ENCODE measurements at regions not wholly inside any gene's neighbourhood (a gene's known extent, or its start where the extent isn't known, plus 50 kb on each side); places are given as distances from the start of the nearest gene placed in this dataset.

- Histone ChIP-seq H3K4me1 (ENCODE audit: control insufficient read depth, insufficient read depth, low read length) (no peaks in the 10 kb centered on the region), H3K27me3 (ENCODE audit: control insufficient read depth, insufficient read depth, low read length, poor library complexity, severe bottlenecking) (no peaks in the 10 kb centered on the region), H3K36me3 (ENCODE audit: control insufficient read depth, insufficient read depth, low read length) (no peaks in the 10 kb centered on the region), H3K9me3 (ENCODE audit: control insufficient read depth, low read length) (no peaks in the 10 kb centered on the region), H3K27ac (ENCODE audit: low read depth, low read length) (no peak overlapping the region), H3K9ac (ENCODE audit: extremely low read depth, low read length, poor library complexity, severe bottlenecking) (no peak overlapping the region), H3K4me3 (ENCODE audit: low read length) (no peak overlapping the region)
- no peaks in the 10 kb centered on the region for H3K27me3 Mint-ChIP-seq (ENCODE audit: insufficient read depth)
- no peak overlapping the region for H3K27ac Mint-ChIP-seq
- 94% methylated on average over 4 of the region's 4 CpGs; no CpG with 5 or more reads in 1 of the 2 experiments for WGBS, 2 experiments (ENCODE audit: insufficient coverage in 1 of 2, insufficient read length in 1 of 2)
- no peak for DNase-seq
- TF ChIP-seq CTCF (conservative IDR thresholded peaks at IDR 0.05) = no peak
- no peaks in the 10 kb centered on the region for H3K4me1 Mint-ChIP-seq
- no peak overlapping the region for H3K4me3 Mint-ChIP-seq
- H3K36me3 Mint-ChIP-seq (ENCODE audit: low read depth) = peaks cover 3% of the 10 kb centered on the region
- peaks cover 6% of the 10 kb centered on the region for H3K9me3 Mint-ChIP-seq
These were observed 214.8 kb upstream of the TFPI start for GRCh38 chr2:187768995-187769394.

GRCh38 chr2:187769437-187769836 lies 215.2 kb upstream of the TFPI start:
- no peak for DNase-seq
- no peak overlapping the region for H3K27ac ChIP-seq (ENCODE audit: low read depth, low read length)
- no peaks in the 10 kb centered on the region for H3K4me1 ChIP-seq (ENCODE audit: control insufficient read depth, insufficient read depth, low read length)
- no peak overlapping the region for H3K9ac ChIP-seq (ENCODE audit: extremely low read depth, low read length, poor library complexity, severe bottlenecking)
- H3K4me3 ChIP-seq (ENCODE audit: low read length) = no peak overlapping the region
- H3K27ac Mint-ChIP-seq = no peak overlapping the region
- H3K27me3 ChIP-seq (ENCODE audit: control insufficient read depth, insufficient read depth, low read length, poor library complexity, severe bottlenecking) = no peaks in the 10 kb centered on the region
- no peaks in the 10 kb centered on the region for H3K4me1 Mint-ChIP-seq
- H3K36me3 ChIP-seq (ENCODE audit: control insufficient read depth, insufficient read depth, low read length) = no peaks in the 10 kb centered on the region
- peaks cover 6% of the 10 kb centered on the region for H3K9me3 Mint-ChIP-seq
- WGBS, 2 experiments (ENCODE audit: insufficient coverage in 1 of 2, insufficient read length in 1 of 2) = 93 to 100% methylated on average over 1 to 3 of the region's 3 CpGs
- H3K9me3 ChIP-seq (ENCODE audit: control insufficient read depth, low read length) = no peaks in the 10 kb centered on the region
- no peak overlapping the region for H3K4me3 Mint-ChIP-seq
- H3K27me3 Mint-ChIP-seq (ENCODE audit: insufficient read depth) = no peaks in the 10 kb centered on the region
- H3K36me3 Mint-ChIP-seq (ENCODE audit: low read depth) = peaks cover 3% of the 10 kb centered on the region
- no peak for TF ChIP-seq CTCF (conservative IDR thresholded peaks at IDR 0.05)

- no peaks in the 10 kb centered on the region for H3K4me1 ChIP-seq (ENCODE audit: control insufficient read depth, insufficient read depth, low read length)
- no peaks in the 10 kb centered on the region for H3K27me3 Mint-ChIP-seq (ENCODE audit: insufficient read depth)
- no peaks in the 10 kb centered on the region for H3K36me3 ChIP-seq (ENCODE audit: control insufficient read depth, insufficient read depth, low read length)
- TF ChIP-seq CTCF (conservative IDR thresholded peaks at IDR 0.05) = no peak
- H3K4me3 Mint-ChIP-seq = no peak overlapping the region
- no peak overlapping the region for H3K27ac Mint-ChIP-seq
- no peaks in the 10 kb centered on the region for H3K27me3 ChIP-seq (ENCODE audit: control insufficient read depth, insufficient read depth, low read length, poor library complexity, severe bottlenecking)
- H3K9me3 ChIP-seq (ENCODE audit: control insufficient read depth, low read length) = no peaks in the 10 kb centered on the region
- peaks cover 3% of the 10 kb centered on the region for H3K36me3 Mint-ChIP-seq (ENCODE audit: low read depth)
- no peak overlapping the region for H3K9ac ChIP-seq (ENCODE audit: extremely low read depth, low read length, poor library complexity, severe bottlenecking)
- DNase-seq = no peak
- peaks cover 6% of the 10 kb centered on the region for H3K9me3 Mint-ChIP-seq
- no peak overlapping the region for H3K4me3 ChIP-seq (ENCODE audit: low read length)
- no peak overlapping the region for H3K27ac ChIP-seq (ENCODE audit: low read depth, low read length)
- 94 to 100% methylated on average over 1 of the region's 1 CpG for WGBS, 2 experiments (ENCODE audit: insufficient coverage in 1 of 2, insufficient read length in 1 of 2)
- H3K4me1 Mint-ChIP-seq = peaks cover 20% of the 10 kb centered on the region
These were observed 220.4 kb upstream of the TFPI start for GRCh38 chr2:187774551-187775071.

Data from endodermal cell (in vitro differentiated cells).